IMR-90 (cell line): ENCODE measurements at regions not wholly inside any gene's neighbourhood (a gene's known extent, or its start where the extent isn't known, plus 50 kb on each side); places are given as distances from the start of the nearest gene placed in this dataset.
A peak's percentile ranks its signal among the peaks of the same experiment; 100 is the strongest.

Experiments used
- ATAC-seq: fragments of 200-7000 bp; cut with Tn5 transposase; 2 replicates; pipeline ENCODE4 v1.9.1; 2020; ENCODE audit warnings: low read depth, mild to moderate bottlenecking, moderate library complexity
- BruUV-seq: library from RNA; stranded (reverse); fragments of 400-500 nt; replicated peaks from 2 replicates; lab custom pipeline; 2021; lab: Mats Ljungman, UMichigan
- CTCF ChIA-PET: fragments of 300-600 bp; formaldehyde crosslinking; extraction: SDS; loops from one replicate; lab custom pipeline; 2021; ENCODE audit warnings: antibody characterized with exemption; lab: Yijun Ruan, JAX
- POLR2A ChIA-PET: fragments of 300-600 bp; sonication (Branson Sonifier 250); formaldehyde crosslinking; loops from one replicate; lab custom pipeline; 2022; ENCODE audit warnings: antibody characterized with exemption; ENCODE audit not compliant: unreplicated experiment; lab: Charles Lee
- DNase-seq: peaks from one replicate; pipeline ENCODE4 v3.0.0; 2013
- H2AFZ ChIP-seq: replicated peaks from 2 replicates; pipeline ENCODE3; 2013; ENCODE audit warnings: low read length, mild to moderate bottlenecking; ENCODE audit not compliant: poor library complexity
- H2AK5ac ChIP-seq: 2 replicates; pipeline ENCODE4 v1.6.1; 2013; ENCODE audit warnings: low read depth, low read length, inconsistent platforms
- H2AK9ac ChIP-seq: replicated peaks from 2 replicates; pipeline ENCODE3; 2013; ENCODE audit warnings: mild to moderate bottlenecking, low read depth, low read length, moderate library complexity; ENCODE audit not compliant: poor library complexity
- H2BK120ac ChIP-seq: 2 replicates; pipeline ENCODE4 v1.6.1; 2013; ENCODE audit warnings: low read depth, low read length, inconsistent platforms
- H2BK15ac ChIP-seq: 3 replicates; pipeline ENCODE4 v1.6.1; 2013; ENCODE audit warnings: low read depth, low read length, inconsistent platforms
- H2BK20ac ChIP-seq: 2 replicates; pipeline ENCODE4 v1.6.1; 2013; ENCODE audit warnings: low read depth, mild to moderate bottlenecking, inconsistent platforms, low read length, moderate library complexity
- H2BK5ac ChIP-seq: 2 replicates; pipeline ENCODE4 v1.6.1; 2013; ENCODE audit warnings: mild to moderate bottlenecking, low read depth, low read length, inconsistent platforms; ENCODE audit not compliant: poor library complexity, severe bottlenecking
- H3K14ac ChIP-seq: replicated peaks from 2 replicates; pipeline ENCODE4 v1.6.1; 2013; ENCODE audit warnings: low read depth, low read length, inconsistent platforms
- H3K18ac ChIP-seq: 2 replicates; pipeline ENCODE4 v1.6.1; 2013; ENCODE audit warnings: low read depth, low read length, control low read depth
- H3K23ac ChIP-seq: 2 replicates; pipeline ENCODE4 v1.6.1; 2013; ENCODE audit warnings: low read depth, low read length, inconsistent platforms
- H3K27ac ChIP-seq: 2 replicates; pipeline ENCODE4 v1.5.1; 2013; ENCODE audit warnings: mild to moderate bottlenecking, control low read depth, low read length; ENCODE audit not compliant: insufficient read depth
- H3K27me3 ChIP-seq: 2 replicates; pipeline ENCODE4 v1.6.1; 2013; ENCODE audit warnings: low read length; ENCODE audit not compliant: control insufficient read depth, insufficient read depth
- H3K36me3 ChIP-seq: 2 replicates; pipeline ENCODE4 v1.6.1; 2013; ENCODE audit warnings: low read length, mixed read lengths; ENCODE audit not compliant: control insufficient read depth, insufficient read depth
- H3K4ac ChIP-seq: 2 replicates; pipeline ENCODE4 v1.6.1; 2013; ENCODE audit warnings: low read depth, low read length, inconsistent platforms
- H3K4me1 ChIP-seq: 2 replicates; pipeline ENCODE4 v1.6.1; 2013; ENCODE audit warnings: low read length, mixed read lengths; ENCODE audit not compliant: control insufficient read depth, insufficient read depth
- H3K4me2 ChIP-seq: 2 replicates; pipeline ENCODE4 v1.6.1; 2013; ENCODE audit warnings: low read depth, mild to moderate bottlenecking, control low read depth, low read length, moderate library complexity
- H3K4me3 ChIP-seq: 2 replicates; pipeline ENCODE4 v1.5.1; 2013; ENCODE audit warnings: low read depth, mild to moderate bottlenecking, control low read depth, low read length, moderate library complexity; ENCODE audit not compliant: insufficient read depth
- H3K56ac ChIP-seq: 2 replicates; pipeline ENCODE4 v1.6.1; 2013; ENCODE audit warnings: low read length, inconsistent platforms; ENCODE audit not compliant: insufficient read depth; ENCODE audit errors: extremely low read depth
- H3K79me1 ChIP-seq, 2 experiments: 2 replicates each; pipeline ENCODE4 v1.6.1; 2013; ENCODE audit warnings: low read length in 2 of 2, inconsistent platforms in 1 of 2, low read depth in 1 of 2
- H3K9ac ChIP-seq: 2 replicates; pipeline ENCODE4 v1.6.1; 2013; ENCODE audit warnings: low read depth, low read length, control low read depth
- H3K9me1 ChIP-seq: 2 replicates; pipeline ENCODE4 v1.6.1; 2013; ENCODE audit warnings: low read length, inconsistent platforms; ENCODE audit not compliant: insufficient read depth
- H3K9me3 ChIP-seq: 2 replicates; pipeline ENCODE4 v1.6.1; 2013; ENCODE audit warnings: low read length; ENCODE audit not compliant: control insufficient read depth, insufficient read depth
- H4K20me1 ChIP-seq: 2 replicates; pipeline ENCODE4 v1.6.1; 2013; ENCODE audit warnings: low read length, inconsistent platforms; ENCODE audit not compliant: insufficient read depth
- H4K5ac ChIP-seq: 2 replicates; pipeline ENCODE4 v1.6.1; 2013; ENCODE audit warnings: mild to moderate bottlenecking, low read depth, low read length, control low read depth
- H4K8ac ChIP-seq, 2 experiments: 2 replicates each; pipeline ENCODE4 v1.6.1; 2013; ENCODE audit warnings: low read depth in 2 of 2, low read length in 2 of 2, control low read depth in 1 of 2, inconsistent platforms in 1 of 2
- H4K91ac ChIP-seq: 2 replicates; pipeline ENCODE4 v1.6.1; 2013; ENCODE audit warnings: low read depth, low read length, inconsistent platforms; ENCODE audit not compliant: insufficient read depth
- CEBPB ChIP-seq: IDR thresholded peaks from 2 replicates; pipeline ENCODE4 v1.6.1; 2012; ENCODE audit warnings: low read depth, low read length, improper control_type of control experiment
- CTCF ChIP-seq: conservative IDR thresholded peaks from 2 replicates; pipeline ENCODE4 v1.5.1; 2012; ENCODE audit warnings: mild to moderate bottlenecking, low read depth, low read length, improper control_type of control experiment
- NFE2L2 ChIP-seq: fragments of 150-350 bp; IDR thresholded peaks from 2 replicates; pipeline ENCODE4 v1.6.1; 2016; ENCODE audit warnings: low read depth, mild to moderate bottlenecking, low read length
- SMC3 ChIP-seq: fragments of 150-350 bp; IDR thresholded peaks from 2 replicates; pipeline ENCODE4 v1.6.1; 2016; ENCODE audit warnings: low read depth, mild to moderate bottlenecking, antibody characterized with exemption, low read length, moderate library complexity
- WGBS, 2 experiments: methylation state at CpG; one replicate each; pipeline versions ENCODE4 v1.1.5 to v1.1.7; 2013; ENCODE audit warnings: missing lambda C conversion rate in 2 of 2; ENCODE audit not compliant: insufficient read length in 1 of 2; ENCODE audit errors: extremely low coverage in 2 of 2; 5-methylcytosine and 5-hydroxymethylcytosine counted together
- dilution Hi-C: fragments of 300-500 bp; cut with HindIII; formaldehyde crosslinking; loops from one replicate; pipeline ENCODE4 v1.14.3; 2018; ENCODE audit warnings: low sequenced_read_pairs; ENCODE audit not compliant: unreplicated experiment
- in situ Hi-C: fragments of 300-500 bp; cut with MboI; formaldehyde crosslinking; loops from 3 replicates; pipeline ENCODE4 v1.14.3; 2019; ENCODE audit warnings: low sequenced_read_pairs, inconsistent platforms, mixed read lengths
- intact Hi-C: fragments of 100-400 bp; cut with micrococcal nuclease; formaldehyde crosslinking; loops from 2 replicates; pipeline ENCODE4 v1.10.0; 2022
- TF ChIP-seq, protein P1 (sequence below): fragments of 150-350 bp; IDR thresholded peaks from 2 replicates; pipeline ENCODE4 v1.6.1; 2017; ENCODE audit warnings: mild to moderate bottlenecking, antibody characterized with exemption, low read length, low read depth

- no peak for TF ChIP-seq NFE2L2
Measured at GRCh38 chr9:136603901-136604814, 58.3 kb upstream of the NOTCH1 start (continued).

DNA sequence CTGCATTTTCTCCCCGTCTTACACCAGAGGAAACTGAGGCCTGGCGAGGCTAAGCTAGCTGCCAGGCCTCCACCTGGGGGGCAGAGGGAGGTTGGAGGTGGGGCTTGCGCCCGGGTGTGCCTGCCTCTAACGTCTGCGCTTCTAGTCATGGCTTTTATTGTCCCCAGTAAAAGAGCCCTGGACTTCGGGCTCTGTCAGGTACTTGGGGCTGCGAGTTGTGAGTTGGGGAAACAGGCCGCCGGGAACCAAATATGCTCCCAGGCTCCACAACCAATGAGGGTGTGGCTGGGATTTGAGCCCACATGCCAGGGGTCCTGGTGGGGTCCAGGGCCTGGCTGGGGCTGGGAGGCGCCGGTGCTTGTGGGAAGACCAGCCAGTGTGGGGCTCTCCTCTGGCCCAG lies 57.4 kb upstream of the NOTCH1 start:
- BruUV-seq: no TSS peak
- Histone ChIP-seq H3K56ac (no peak overlapping the region), H2BK15ac (no peak overlapping the region), H4K91ac (no peak overlapping the region), H3K14ac (no peak overlapping the region), H3K4me1 (no peaks in the 10 kb centered on the region), H3K18ac (no peak overlapping the region), H3K4ac (no peak overlapping the region), H2AK5ac (no peak overlapping the region), H2BK120ac (no peak overlapping the region), H2AK9ac (peak overlapping the region; percentile 82), H3K36me3 (no peaks in the 10 kb centered on the region), H3K9ac (no peak overlapping the region), H2AFZ (no peak overlapping the region), H3K79me1 (no peaks in the 10 kb centered on the region), H3K4me3 (no peak overlapping the region), H3K27ac (no peak overlapping the region), H3K27me3 (peaks cover 6% of the 10 kb centered on the region; the same call in 1 of the 2 replicates), H3K4me2 (no peak overlapping the region), H4K8ac (no peak overlapping the region), H2BK20ac (no peak overlapping the region), H4K5ac (no peak overlapping the region), H3K9me1 (no peaks in the 10 kb centered on the region), H4K20me1 (no peaks in the 10 kb centered on the region), H3K23ac (no peak overlapping the region), H2BK5ac (no peak overlapping the region), H3K9me3 (no peaks in the 10 kb centered on the region)
- DNase-seq (no peak), ATAC-seq (no peak)
- CTCF ChIA-PET: no interaction called here
- intact Hi-C loops: no loop called here
- TF ChIP-seq CTCF (no peak), CEBPB (no peak), SMC3 (no peak)
- TF ChIP-seq, protein P1, sequence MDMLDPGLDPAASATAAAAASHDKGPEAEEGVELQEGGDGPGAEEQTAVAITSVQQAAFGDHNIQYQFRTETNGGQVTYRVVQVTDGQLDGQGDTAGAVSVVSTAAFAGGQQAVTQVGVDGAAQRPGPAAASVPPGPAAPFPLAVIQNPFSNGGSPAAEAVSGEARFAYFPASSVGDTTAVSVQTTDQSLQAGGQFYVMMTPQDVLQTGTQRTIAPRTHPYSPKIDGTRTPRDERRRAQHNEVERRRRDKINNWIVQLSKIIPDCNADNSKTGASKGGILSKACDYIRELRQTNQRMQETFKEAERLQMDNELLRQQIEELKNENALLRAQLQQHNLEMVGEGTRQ: no peak
- dilution Hi-C loops: no loop called here
- 90% methylated on average over 2 of the region's 12 CpGs; no CpG with 5 or more reads in 1 of the 2 experiments for WGBS, 2 experiments
- in situ Hi-C loops: no loop called here
- POLR2A ChIA-PET: no interaction called here
